Hepatocyte (in vitro differentiated cells): ENCODE measurements at regions not wholly inside any gene's neighbourhood (a gene's known extent, or its start where the extent isn't known, plus 50 kb on each side); places are given as distances from the start of the nearest gene placed in this dataset.

Source experiments
- DNase-seq: peaks from one replicate; pipeline ENCODE4 v3.0.0-alpha.2; 2016; ENCODE audit warnings: low spot score
- H2AFZ ChIP-seq: fragments of 200-600 bp; sonication (generic); 2 replicates; pipeline ENCODE4 v1.6.0; 2016; ENCODE audit warnings: antibody characterized with exemption, mild to moderate bottlenecking
- H3K27ac ChIP-seq: fragments of 200-600 bp; sonication (generic); 2 replicates; pipeline ENCODE4 v1.5.1; 2016; ENCODE audit warnings: mild to moderate bottlenecking
- H3K27me3 ChIP-seq: fragments of 200-600 bp; sonication (generic); 2 replicates; pipeline ENCODE4 v1.6.1; 2016
- H3K36me3 ChIP-seq: fragments of 200-600 bp; sonication (generic); replicated peaks from 2 replicates; pipeline ENCODE4 v1.5.1; 2016; ENCODE audit warnings: low read depth; ENCODE audit not compliant: insufficient read depth
- H3K4me1 ChIP-seq: fragments of 200-600 bp; sonication (generic); 2 replicates; pipeline ENCODE4 v1.5.1; 2016; ENCODE audit warnings: mild to moderate bottlenecking, moderate library complexity; ENCODE audit not compliant: insufficient read depth
- H3K4me2 ChIP-seq: fragments of 200-600 bp; sonication (generic); 2 replicates; pipeline ENCODE4 v1.6.0; 2016
- H3K4me3 ChIP-seq: fragments of 200-600 bp; sonication (generic); 2 replicates; pipeline ENCODE4 v1.5.1; 2016; ENCODE audit warnings: mild to moderate bottlenecking
- H3K79me2 ChIP-seq: fragments of 200-600 bp; sonication (generic); 2 replicates; pipeline ENCODE4 v1.6.0; 2017; ENCODE audit warnings: mild to moderate bottlenecking
- H3K9me2 ChIP-seq: fragments of 200-600 bp; sonication (generic); replicated peaks from 2 replicates; pipeline ENCODE4 v1.6.0; 2017; ENCODE audit warnings: mild to moderate bottlenecking; ENCODE audit not compliant: insufficient read depth
- H3K9me3 ChIP-seq: fragments of 200-600 bp; sonication (generic); 2 replicates; pipeline ENCODE4 v1.5.1; 2016; ENCODE audit warnings: low read depth, mild to moderate bottlenecking
- H4K20me1 ChIP-seq: fragments of 200-600 bp; sonication (generic); 2 replicates; pipeline ENCODE4 v1.6.0; 2016; ENCODE audit warnings: mild to moderate bottlenecking; ENCODE audit not compliant: insufficient read depth, poor library complexity, severe bottlenecking
- EZH2 ChIP-seq: fragments of 200-600 bp; sonication (generic); IDR thresholded peaks from 2 replicates; pipeline ENCODE4 v1.6.1; 2016; ENCODE audit warnings: antibody characterized with exemption, mild to moderate bottlenecking, borderline replicate concordance
- EZH2phosphoT487 ChIP-seq: fragments of 200-600 bp; sonication (generic); IDR thresholded peaks from one replicate; pipeline ENCODE4 v1.6.1; 2018; ENCODE audit warnings: antibody characterized with exemption, mild to moderate bottlenecking, low read depth, moderate library complexity; ENCODE audit not compliant: unreplicated experiment, severe bottlenecking
- WGBS: methylation state at CpG from one replicate; pipeline ENCODE4 v1.1.6; 2016; ENCODE audit warnings: low lambda C conversion rate; ENCODE audit errors: missing lambda C conversion rate; 5-methylcytosine and 5-hydroxymethylcytosine counted together
- TF ChIP-seq, protein P1 (sequence below): fragments of 200-600 bp; sonication (generic); IDR thresholded peaks from 2 replicates; pipeline ENCODE4 v1.5.1; 2016; ENCODE audit warnings: antibody characterized with exemption, mild to moderate bottlenecking; ENCODE audit not compliant: poor library complexity

DNA sequence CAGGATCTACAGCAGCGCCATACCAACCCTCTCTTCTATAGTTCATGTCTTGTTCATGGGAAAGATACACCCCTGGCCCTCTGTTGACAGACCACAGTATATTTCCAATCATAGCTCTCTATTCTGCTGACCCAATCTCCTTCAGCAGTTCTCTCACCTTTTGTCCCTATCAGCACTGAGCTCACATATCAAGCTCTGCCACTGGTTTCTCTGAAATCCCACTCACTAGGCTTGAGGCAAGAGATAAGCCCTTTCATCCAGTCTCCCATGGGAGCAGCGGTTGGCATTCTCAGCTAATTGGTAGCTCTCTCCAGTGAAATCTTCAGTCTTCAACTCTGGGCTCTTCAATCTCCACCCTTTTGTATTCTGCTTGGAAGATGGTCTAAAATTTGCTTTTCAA lies 313.4 kb downstream of the GJA1 start:
- Histone ChIP-seq H3K9me2 (no peaks in the 10 kb centered on the region), H3K9me3 (no peaks in the 10 kb centered on the region), H4K20me1 (no peaks in the 10 kb centered on the region), H3K4me3 (no peak overlapping the region), H3K4me2 (no peak overlapping the region), H3K36me3 (no peaks in the 10 kb centered on the region), H3K27me3 (no peaks in the 10 kb centered on the region), H3K79me2 (no peaks in the 10 kb centered on the region), H3K27ac (no peak overlapping the region), H2AFZ (no peak overlapping the region), H3K4me1 (no peaks in the 10 kb centered on the region)
- WGBS: 71% methylated on average over 2 of the region's 2 CpGs
- no peak for DNase-seq
- TF ChIP-seq EZH2 (no peak), EZH2phosphoT487 (no peak)
- TF ChIP-seq, protein P1, sequence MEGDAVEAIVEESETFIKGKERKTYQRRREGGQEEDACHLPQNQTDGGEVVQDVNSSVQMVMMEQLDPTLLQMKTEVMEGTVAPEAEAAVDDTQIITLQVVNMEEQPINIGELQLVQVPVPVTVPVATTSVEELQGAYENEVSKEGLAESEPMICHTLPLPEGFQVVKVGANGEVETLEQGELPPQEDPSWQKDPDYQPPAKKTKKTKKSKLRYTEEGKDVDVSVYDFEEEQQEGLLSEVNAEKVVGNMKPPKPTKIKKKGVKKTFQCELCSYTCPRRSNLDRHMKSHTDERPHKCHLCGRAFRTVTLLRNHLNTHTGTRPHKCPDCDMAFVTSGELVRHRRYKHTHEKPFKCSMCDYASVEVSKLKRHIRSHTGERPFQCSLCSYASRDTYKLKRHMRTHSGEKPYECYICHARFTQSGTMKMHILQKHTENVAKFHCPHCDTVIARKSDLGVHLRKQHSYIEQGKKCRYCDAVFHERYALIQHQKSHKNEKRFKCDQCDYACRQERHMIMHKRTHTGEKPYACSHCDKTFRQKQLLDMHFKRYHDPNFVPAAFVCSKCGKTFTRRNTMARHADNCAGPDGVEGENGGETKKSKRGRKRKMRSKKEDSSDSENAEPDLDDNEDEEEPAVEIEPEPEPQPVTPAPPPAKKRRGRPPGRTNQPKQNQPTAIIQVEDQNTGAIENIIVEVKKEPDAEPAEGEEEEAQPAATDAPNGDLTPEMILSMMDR: no peak

DNA sequence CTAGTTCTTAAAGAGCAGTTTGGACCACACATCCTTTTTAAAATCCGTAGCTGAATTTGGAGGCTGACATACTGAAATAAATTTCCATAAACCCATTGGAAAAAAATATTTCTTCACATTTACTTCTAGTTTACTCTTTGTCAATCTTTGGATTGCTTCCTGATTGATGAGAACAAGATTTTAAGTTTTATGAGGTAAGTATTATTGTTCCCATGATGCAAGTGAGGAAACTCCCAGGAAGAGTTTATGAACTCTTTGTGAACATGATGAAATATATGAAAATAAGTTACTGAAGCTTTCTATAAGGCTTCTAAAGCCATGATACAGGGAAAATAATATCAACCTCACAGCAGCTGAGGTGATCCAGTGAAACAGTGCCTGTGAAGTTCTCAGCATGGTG lies 320.0 kb downstream of the GJA1 start:
- Histone ChIP-seq H3K4me3 (no peak overlapping the region), H3K4me2 (no peak overlapping the region), H3K27me3 (no peaks in the 10 kb centered on the region), H3K9me3 (no peaks in the 10 kb centered on the region), H2AFZ (no peak overlapping the region), H3K36me3 (no peaks in the 10 kb centered on the region), H3K4me1 (no peaks in the 10 kb centered on the region), H4K20me1 (no peaks in the 10 kb centered on the region), H3K27ac (no peak overlapping the region), H3K9me2 (no peaks in the 10 kb centered on the region), H3K79me2 (no peaks in the 10 kb centered on the region)
- WGBS: 97% methylated on average over 1 of the region's 1 CpG
- TF ChIP-seq EZH2phosphoT487 (no peak), EZH2 (no peak)
- TF ChIP-seq, protein P1: no peak
- DNase-seq: no peak

DNA sequence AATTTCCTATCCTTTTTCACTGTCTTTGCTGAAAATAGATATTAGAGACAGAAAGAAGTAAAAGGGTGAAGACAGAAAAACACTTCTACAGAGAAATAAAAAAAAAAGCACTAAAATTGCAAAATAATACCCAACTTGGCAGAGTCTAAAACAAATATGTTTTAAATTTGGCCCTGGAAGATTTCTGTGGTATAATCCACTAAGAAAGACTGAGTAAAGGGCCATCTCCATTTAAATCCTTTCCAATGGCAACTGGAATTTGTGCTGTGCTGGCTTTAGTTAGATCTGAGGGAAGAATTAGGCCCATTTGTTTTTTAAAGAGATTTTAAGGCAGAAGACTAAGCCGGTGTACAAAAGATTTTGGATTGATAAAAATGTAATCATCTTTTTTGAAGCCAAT lies 321.2 kb downstream of the GJA1 start:
- no peak overlapping the region for H3K4me3 ChIP-seq
- H3K9me2 ChIP-seq: no peaks in the 10 kb centered on the region
- 67% methylated on average over 1 of the region's 1 CpG for whole genome bisulfite sequencing
- H3K4me2 ChIP-seq: no peak overlapping the region
- no peak for TF ChIP-seq EZH2
- TF ChIP-seq EZH2phosphoT487: no peak
- TF ChIP-seq, protein P1: no peak
- no peak overlapping the region for H2AFZ ChIP-seq
- no peak overlapping the region for H3K27ac ChIP-seq
- H3K4me1 ChIP-seq: no peaks in the 10 kb centered on the region
- no peaks in the 10 kb centered on the region for H3K9me3 ChIP-seq
- no peaks in the 10 kb centered on the region for H3K36me3 ChIP-seq
- H4K20me1 ChIP-seq: no peaks in the 10 kb centered on the region
- H3K27me3 ChIP-seq: no peaks in the 10 kb centered on the region
- DNase-seq: no peak
- no peaks in the 10 kb centered on the region for H3K79me2 ChIP-seq

DNA sequence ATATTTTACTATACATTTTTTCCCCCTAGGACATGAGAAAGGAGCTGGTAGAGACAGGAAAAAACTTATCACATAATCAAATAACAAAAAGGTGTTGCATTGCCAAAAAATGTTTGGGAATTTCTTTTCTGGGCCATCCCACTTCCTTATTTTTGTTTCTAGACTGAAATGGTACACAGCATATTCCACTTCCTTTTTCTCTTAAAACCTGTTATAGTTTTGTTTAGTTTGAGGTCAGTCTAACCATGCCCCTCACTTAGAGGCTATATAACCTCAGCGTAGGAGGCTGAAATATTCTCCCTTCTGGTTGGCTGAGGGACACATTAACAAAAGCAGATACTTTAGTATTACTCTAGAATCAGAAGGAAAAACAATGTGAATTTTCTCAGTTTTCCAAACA lies 323.9 kb downstream of the GJA1 start:
- H3K9me3 ChIP-seq: no peaks in the 10 kb centered on the region
- TF ChIP-seq, protein P1: no peak
- no peak for TF ChIP-seq EZH2phosphoT487
- TF ChIP-seq EZH2: no peak
- no peak overlapping the region for H3K4me3 ChIP-seq
- H3K27me3 ChIP-seq: no peaks in the 10 kb centered on the region
- H4K20me1 ChIP-seq: no peaks in the 10 kb centered on the region
- H3K4me1 ChIP-seq: no peaks in the 10 kb centered on the region
- H3K79me2 ChIP-seq: no peaks in the 10 kb centered on the region
- no peak overlapping the region for H3K27ac ChIP-seq
- 91% methylated on average over 1 of the region's 1 CpG for WGBS
- H3K9me2 ChIP-seq: no peaks in the 10 kb centered on the region
- H3K4me2 ChIP-seq: no peak overlapping the region
- H2AFZ ChIP-seq: no peak overlapping the region
- no peak for DNase-seq
- H3K36me3 ChIP-seq: no peaks in the 10 kb centered on the region
